GM19452 (cell line): ENCODE measurements at regions not wholly inside any gene's neighbourhood (a gene's known extent, or its start where the extent isn't known, plus 50 kb on each side); places are given as distances from the start of the nearest gene placed in this dataset.

Experiments used
- ATAC-seq: cut with Tn5 transposase; IDR thresholded peaks from one replicate; pipeline ENCODE4 v1.9.1; 2021; ENCODE audit not compliant: unreplicated experiment

- ATAC-seq = no peak
These were observed 153.7 kb downstream of the KLF6 start for GRCh38 chr10:3631291-3631690.

GRCh38 chr10:3625959-3626751 lies 158.9 kb downstream of the KLF6 start:
- peak; percentile 84 for ATAC-seq

- ATAC-seq = no peak
These were observed 160.6 kb downstream of the KLF6 start for GRCh38 chr10:3624367-3624766.

- no peak for ATAC-seq
These were observed 161.3 kb downstream of the KLF6 start for GRCh38 chr10:3623746-3624145.

- peak; percentile 42 for ATAC-seq
These were observed 162.0 kb downstream of the KLF6 start for GRCh38 chr10:3622845-3623621.

GRCh38 chr10:3622427-3622826 lies 162.6 kb downstream of the KLF6 start:
- ATAC-seq = no peak

GRCh38 chr10:3620818-3621217 lies 164.2 kb downstream of the KLF6 start:
- ATAC-seq = no peak

- ATAC-seq = no peak
These were observed 165.8 kb downstream of the KLF6 start for GRCh38 chr10:3619241-3619640.

- ATAC-seq = no peak
These were observed 168.1 kb downstream of the KLF6 start for GRCh38 chr10:3616880-3617279.

GRCh38 chr10:3613318-3613717 lies 171.7 kb downstream of the KLF6 start:
- ATAC-seq = no peak

- ATAC-seq = no peak
These were observed 172.6 kb downstream of the KLF6 start for GRCh38 chr10:3612183-3613001.

GRCh38 chr10:3606309-3606708 lies 178.7 kb downstream of the KLF6 start:
- ATAC-seq = no peak

- ATAC-seq = no peak
These were observed 179.1 kb downstream of the KLF6 start for GRCh38 chr10:3605882-3606281.

- no peak for ATAC-seq
These were observed 189.3 kb downstream of the KLF6 start for GRCh38 chr10:3595736-3596135.

- no peak for ATAC-seq
These were observed 191.4 kb downstream of the KLF6 start for GRCh38 chr10:3593611-3594010.

GRCh38 chr10:3592424-3592823 lies 192.6 kb downstream of the KLF6 start:
- ATAC-seq = no peak

GRCh38 chr10:3588816-3589215 lies 196.2 kb downstream of the KLF6 start:
- no peak for ATAC-seq

- ATAC-seq = no peak
These were observed 196.7 kb downstream of the KLF6 start for GRCh38 chr10:3588346-3588745.

- no peak for ATAC-seq
These were observed 199.9 kb downstream of the KLF6 start for GRCh38 chr10:3584926-3585784.

GRCh38 chr10:3580565-3580964 lies 204.4 kb downstream of the KLF6 start:
- no peak for ATAC-seq

GRCh38 chr10:3579845-3580244 lies 205.2 kb downstream of the KLF6 start:
- no peak for ATAC-seq
